Cardiac septum (tissue), 1 donor: ENCODE measurements at regions not wholly inside any gene's neighbourhood (a gene's known extent, or its start where the extent isn't known, plus 50 kb on each side); places are given as distances from the start of the nearest gene placed in this dataset.

Experiments
- DNase-seq: peaks from one replicate; pipeline ENCODE4 v3.0.0-alpha.2; 2020; ENCODE audit warnings: low spot score
- intact Hi-C: fragments of 100-400 bp; cut with DNase I; formaldehyde crosslinking; loops from one replicate; pipeline ENCODE4 v1.14.0; 2022
- donor health status: DM: no; HTN: no; CAD: no.

- no peak for DNase-seq
- intact Hi-C loops, result no loop called here
Measured at GRCh38 chr2:100655936-100656534, 93.2 kb downstream of the PDCL3 start.

GRCh38 chr2:100658017-100658416 is 95.2 kb downstream of the PDCL3 start:
- DNase-seq, result no peak
- intact Hi-C loops, result no loop called here

GRCh38 chr2:100660851-100661584 is 98.2 kb downstream of the PDCL3 start:
- intact Hi-C loops, result no loop called here
- DNase-seq, result no peak

DNA sequence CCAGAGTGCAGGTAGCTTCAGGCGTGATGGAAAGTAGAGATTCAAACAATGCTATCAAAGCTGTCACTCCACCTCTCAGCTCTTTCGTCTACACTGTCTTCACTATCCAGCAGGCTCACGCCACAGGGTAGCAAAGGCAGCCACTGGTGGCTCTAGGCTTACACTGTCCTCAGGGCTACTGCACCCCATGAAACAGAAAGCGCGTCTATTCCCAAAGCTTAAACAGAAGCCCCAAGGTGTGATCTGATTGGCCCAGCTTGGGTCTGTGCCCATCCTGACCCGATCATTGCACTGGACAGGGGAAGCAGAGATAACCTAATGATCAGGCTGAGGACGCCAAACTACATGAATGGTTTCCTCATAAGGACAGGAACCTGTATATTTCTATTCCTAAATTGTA is 100.1 kb downstream of the PDCL3 start:
- no peak for DNase-seq
- intact Hi-C loops, result no loop called here

DNA sequence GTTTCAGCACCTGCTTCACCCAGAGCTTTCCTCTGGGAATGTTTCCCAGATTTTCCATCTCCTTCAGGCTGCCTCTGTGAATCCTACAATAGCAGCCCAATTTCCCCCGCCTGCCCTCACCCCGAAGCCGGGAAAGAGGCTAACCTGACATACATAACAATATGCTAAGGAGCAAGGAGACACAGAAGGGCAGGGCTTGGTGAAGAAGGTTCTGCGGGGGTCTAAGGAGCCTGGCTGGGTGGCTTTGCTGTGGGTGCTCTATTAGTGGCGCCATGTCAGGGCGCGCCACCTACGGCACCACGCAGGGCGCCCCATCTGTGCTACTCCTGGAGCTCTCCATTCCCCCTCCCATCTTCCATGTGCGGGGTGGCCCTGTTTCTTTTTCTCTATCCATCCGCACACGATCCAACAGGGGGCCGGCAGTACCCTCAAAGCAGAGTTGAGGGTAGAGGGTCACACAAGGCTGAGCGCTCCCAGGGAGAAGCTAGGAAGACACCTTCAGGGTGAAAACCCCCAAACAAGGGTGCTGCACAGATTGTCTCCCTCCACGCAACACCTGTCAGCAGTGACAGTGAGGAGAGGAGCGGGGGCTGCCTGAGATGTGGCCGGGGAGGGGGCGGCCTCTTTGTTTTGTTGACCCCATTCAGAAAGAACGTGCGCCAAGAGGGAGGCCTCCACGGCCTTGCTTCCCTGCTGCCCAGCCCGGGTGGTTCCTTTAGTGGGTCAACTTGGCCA is 101.4 kb downstream of the PDCL3 start:
- intact Hi-C loops, result no loop called here
- no peak for DNase-seq

DNA sequence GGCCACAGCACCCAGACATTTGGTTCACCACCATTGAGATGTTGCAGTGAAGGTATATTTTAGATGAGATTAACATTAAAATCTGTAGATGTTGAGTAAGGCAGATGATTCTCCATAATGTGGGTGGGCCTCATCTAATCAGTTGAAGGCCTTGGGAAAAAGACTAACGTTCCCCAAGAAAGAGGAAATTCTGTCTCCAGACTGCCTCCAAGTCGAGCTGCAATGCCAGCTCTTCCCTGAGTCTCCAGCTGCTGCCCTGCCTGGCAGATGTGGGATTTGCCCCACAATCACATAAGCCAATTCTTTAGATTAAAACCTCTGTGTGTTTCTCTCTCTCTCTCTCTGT is 101.9 kb downstream of the PDCL3 start:
- DNase-seq, result no peak
- intact Hi-C loops, result no loop called here

GRCh38 chr2:100666996-100667395 is 104.2 kb downstream of the PDCL3 start:
- intact Hi-C loops, result no loop called here
- DNase-seq, result no peak

DNA sequence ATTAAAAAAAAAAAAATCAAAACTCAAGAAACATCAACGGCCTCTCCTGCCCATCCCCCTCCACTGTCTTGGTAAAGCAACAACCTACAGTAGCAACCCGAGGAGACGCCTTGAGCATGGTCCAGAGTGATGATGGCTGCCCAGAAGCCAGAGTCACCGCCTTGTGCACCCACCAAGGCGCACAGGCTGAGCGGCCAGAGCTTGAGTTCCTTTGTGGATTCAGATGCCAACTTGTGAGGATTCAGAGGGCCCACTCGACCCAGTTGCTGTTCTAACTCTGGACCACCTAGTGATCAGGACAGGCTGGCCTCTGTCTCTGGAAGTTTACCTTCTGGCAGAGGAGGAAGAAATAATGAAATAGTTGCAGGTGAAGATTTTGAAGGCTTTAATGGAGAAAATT is 105.0 kb downstream of the PDCL3 start:
- intact Hi-C loops, result no loop called here
- DNase-seq, result no peak

- intact Hi-C loops, result no loop called here
- no peak for DNase-seq
Measured at GRCh38 chr2:100670232-100670631, 107.4 kb downstream of the PDCL3 start.

GRCh38 chr2:100673115-100673514 is 110.3 kb downstream of the PDCL3 start:
- DNase-seq, result no peak
- intact Hi-C loops, result no loop called here

DNA sequence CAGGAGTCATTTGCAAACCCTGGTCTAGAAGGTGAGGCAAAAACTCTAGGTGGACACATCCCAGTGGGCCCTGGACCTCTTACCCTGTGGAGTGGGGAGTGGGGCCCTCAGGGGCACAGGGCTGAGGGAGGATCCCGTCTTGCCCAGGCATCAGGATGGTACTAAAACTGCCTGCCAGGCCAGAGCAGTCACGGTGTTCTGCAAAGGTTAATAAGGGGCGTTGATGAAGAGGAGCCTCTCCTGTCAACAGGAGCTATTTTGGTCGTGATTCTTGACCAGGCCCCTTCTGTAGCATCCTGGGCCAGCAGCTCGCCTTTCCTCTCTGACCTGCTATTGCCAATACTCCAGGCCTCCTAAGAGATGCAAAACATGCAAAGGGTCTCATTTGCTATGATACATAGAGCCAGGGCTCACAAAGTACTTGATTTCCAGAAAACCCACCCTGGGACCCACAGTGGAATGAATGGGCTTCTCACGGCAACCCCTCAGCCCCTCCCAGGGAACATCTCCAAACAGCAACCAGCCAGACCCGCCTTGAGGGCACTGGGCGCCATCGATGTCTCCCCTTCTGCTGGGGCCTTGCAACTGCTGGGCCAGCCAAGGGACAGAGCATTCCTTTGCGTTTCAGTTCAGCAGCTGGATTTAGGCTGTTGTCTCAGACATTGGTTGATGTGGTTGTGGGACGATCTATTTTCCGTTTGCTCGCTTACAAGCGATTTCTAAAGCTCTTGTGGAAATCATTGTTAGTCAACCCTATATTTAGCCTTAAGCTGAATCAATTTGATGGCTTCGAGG is 111.1 kb downstream of the PDCL3 start:
- intact Hi-C loops, result no loop called here
- DNase-seq, result no peak

DNA sequence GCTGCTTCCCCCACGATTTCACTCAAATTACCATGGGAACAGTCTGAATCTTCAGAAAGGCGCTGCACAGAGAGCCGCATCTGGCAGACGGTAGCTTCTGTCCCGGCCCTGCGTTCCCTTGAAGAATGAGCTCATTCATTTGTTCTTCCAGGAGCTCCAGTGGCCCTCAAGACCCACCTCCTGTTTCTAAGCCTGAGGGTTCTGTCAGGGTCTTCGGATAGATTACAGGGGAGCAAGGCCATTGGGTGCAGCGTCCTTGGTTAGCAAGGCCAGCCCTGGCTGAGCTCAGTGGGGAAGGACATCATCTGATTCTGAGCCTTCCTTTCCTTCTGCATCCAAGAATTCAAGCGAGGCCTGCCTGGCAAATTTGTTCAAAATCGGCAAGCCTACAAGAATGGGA is 111.9 kb downstream of the PDCL3 start:
- intact Hi-C loops, result no loop called here
- no peak for DNase-seq

- no peak for DNase-seq
- intact Hi-C loops, result no loop called here
Measured at GRCh38 chr2:100675373-100675772, 112.6 kb downstream of the PDCL3 start.

- intact Hi-C loops, result no loop called here
- DNase-seq, result no peak
Measured at GRCh38 chr2:100675855-100676254, 113.1 kb downstream of the PDCL3 start.

DNA sequence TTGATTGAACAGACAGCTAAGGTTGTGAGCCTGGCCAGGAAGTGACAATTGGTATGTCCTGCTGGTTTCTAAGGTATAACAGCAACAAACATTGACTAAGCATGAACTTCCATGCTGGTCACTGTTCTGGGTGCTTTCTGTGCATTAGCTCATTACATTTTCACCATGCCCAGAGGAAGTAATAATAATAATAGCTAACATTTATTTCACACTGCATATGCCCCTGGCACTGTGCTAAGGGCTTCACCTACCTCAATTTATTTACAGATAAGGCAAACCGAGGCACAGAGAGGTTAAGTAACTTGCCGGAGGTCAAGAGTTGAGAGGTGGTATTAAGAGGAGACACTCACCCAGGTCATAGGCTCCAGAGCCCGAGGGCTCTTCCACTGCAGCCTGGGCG is 113.6 kb downstream of the PDCL3 start:
- intact Hi-C loops, result no loop called here
- no peak for DNase-seq

GRCh38 chr2:100677611-100678185 is 114.9 kb downstream of the PDCL3 start:
- intact Hi-C loops, result no loop called here
- no peak for DNase-seq

DNA sequence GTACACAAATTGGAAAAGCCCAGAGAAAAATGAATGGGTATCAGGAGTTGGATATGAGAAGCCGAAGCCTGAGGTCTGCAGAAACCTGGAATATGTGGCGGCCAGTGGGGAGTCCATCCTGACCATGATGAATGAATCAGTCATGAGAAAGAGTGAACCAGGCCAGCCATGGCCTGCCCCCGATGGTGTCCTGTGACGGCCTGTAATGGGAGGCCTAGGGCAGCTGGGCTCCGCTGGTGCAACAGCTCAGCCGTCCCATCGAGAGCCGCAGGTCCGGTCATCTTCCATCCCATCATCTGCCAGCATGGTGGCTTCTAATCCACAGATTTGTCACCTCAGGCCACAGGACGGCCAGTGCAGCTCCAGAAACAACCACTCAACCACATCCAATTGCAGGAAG is 116.4 kb downstream of the PDCL3 start:
- DNase-seq, result no peak
- intact Hi-C loops, result no loop called here

DNA sequence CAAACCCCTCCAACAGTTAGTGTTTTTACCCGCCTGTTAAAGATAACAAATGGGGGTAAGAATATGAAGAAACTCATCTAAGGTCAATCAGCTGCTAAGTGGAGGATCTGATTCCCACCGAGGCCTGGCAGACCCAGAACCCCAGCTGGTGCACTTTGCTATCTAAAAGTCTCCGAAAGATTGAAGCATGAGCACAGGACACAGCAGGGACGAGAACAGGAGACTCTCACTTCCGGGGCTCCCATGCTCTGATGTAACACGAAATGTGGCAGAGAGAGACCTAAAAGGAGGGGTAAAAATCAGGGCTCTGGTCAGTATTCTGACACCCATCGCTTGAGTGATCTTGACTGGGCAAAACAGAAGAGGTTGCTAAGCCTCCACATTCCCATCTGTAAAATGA is 119.7 kb downstream of the PDCL3 start:
- intact Hi-C loops, result no loop called here
- DNase-seq, result no peak

DNA sequence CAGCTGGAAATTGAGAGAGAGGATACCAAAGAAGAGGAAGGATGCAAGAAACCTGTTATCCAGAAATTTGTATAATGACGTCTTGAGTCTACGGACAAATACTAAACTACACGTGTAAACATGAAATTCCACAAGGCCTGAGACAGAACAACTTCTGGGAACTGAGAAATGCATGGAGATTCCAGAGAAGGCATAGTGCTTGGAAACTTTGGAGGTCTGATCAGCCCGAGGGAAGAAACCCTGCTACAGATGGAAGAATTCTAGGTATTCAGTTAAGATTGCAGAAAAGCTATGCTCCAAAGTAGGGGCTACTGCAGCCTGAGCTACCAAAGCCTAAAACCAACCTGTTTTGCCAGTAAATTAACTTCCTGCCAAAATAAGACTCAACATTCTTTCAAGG is 120.4 kb downstream of the PDCL3 start:
- intact Hi-C loops, result no loop called here
- no peak for DNase-seq

DNA sequence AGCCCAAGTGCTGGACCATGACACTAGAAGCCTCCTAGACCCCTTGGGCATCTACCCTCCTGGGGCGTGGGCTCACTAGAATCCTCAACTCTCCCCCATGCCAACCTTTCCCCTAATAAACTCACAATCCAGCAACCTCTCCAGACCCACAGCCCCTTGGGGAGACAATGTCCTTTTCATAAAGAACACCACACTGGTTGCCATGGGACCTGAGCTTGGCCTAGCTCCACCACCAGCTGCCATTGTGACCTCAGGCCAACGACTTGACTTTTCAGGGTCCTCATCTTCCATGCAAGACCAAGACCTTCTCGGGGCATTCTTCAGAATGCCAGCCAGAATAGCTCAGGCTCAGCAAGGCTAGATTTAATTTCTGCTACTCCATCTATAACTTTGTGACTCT is 128.1 kb upstream of the NPAS2 start:
- intact Hi-C loops, result no loop called here
- DNase-seq, result no peak
